ENCODE measurements at regions not wholly inside any gene's neighbourhood (a gene's known extent, or its start where the extent isn't known, plus 50 kb on each side); places are given as distances from the start of the nearest gene placed in this dataset.
"Not testable (repeated sequence)": the region's sequence is repeated elsewhere in the genome, so short reads cannot be mapped to it uniquely, and the experiment has no call there.

- DNase-seq (ENCODE audit: insufficient read length, low spot score): not testable (repeated sequence)
- peak; percentile 76 for FAIRE-seq
These were observed 144.0 kb upstream of the ZNF469 start for GRCh38 chr16:88238732-88239274.

- not testable (repeated sequence) for DNase-seq (ENCODE audit: insufficient read length, low spot score)
- 0 out of 2 replicates have a peak, but pooled peaks have one; percentile 24 for TF ChIP-seq SPI1 (IDR thresholded peaks at IDR 0.05; ENCODE audit: low read depth, low read length)
- FAIRE-seq: peak; percentile 68
These were observed 142.6 kb upstream of the ZNF469 start for GRCh38 chr16:88240118-88240517.

- FAIRE-seq; DNase-seq (ENCODE audit: insufficient read length, low spot score): not testable (repeated sequence)
These were observed 142.0 kb upstream of the ZNF469 start for GRCh38 chr16:88240776-88241175.

- not testable (repeated sequence) for FAIRE-seq
These were observed 141.1 kb upstream of the ZNF469 start for GRCh38 chr16:88241404-88242311.

GRCh38 chr16:88242312-88243295 lies 140.2 kb upstream of the ZNF469 start:
- DNase-seq (ENCODE audit: insufficient read length, low spot score); FAIRE-seq: not testable (repeated sequence)

More at GRCh38 chr16:88241404-88242311, 141.1 kb upstream of the ZNF469 start:
- DNase-seq (ENCODE audit: insufficient read length, low spot score): not testable (repeated sequence)

GRCh38 chr16:88243921-88244320 lies 138.8 kb upstream of the ZNF469 start:
- not testable (repeated sequence) for FAIRE-seq; DNase-seq (ENCODE audit: insufficient read length, low spot score)

GRCh38 chr16:88245241-88246081 lies 137.3 kb upstream of the ZNF469 start:
- DNase-seq (ENCODE audit: insufficient read length, low spot score); FAIRE-seq: not testable (repeated sequence)

GRCh38 chr16:88246955-88247582 lies 135.7 kb upstream of the ZNF469 start:
- not testable (repeated sequence) for FAIRE-seq; DNase-seq (ENCODE audit: insufficient read length, low spot score)

- DNase-seq (ENCODE audit: insufficient read length, low spot score); FAIRE-seq: not testable (repeated sequence)
These were observed 135.2 kb upstream of the ZNF469 start for GRCh38 chr16:88247583-88247966.

- FAIRE-seq; DNase-seq (ENCODE audit: insufficient read length, low spot score): not testable (repeated sequence)
These were observed 134.0 kb upstream of the ZNF469 start for GRCh38 chr16:88248761-88249160.

- FAIRE-seq; DNase-seq (ENCODE audit: insufficient read length, low spot score): not testable (repeated sequence)
These were observed 132.4 kb upstream of the ZNF469 start for GRCh38 chr16:88250381-88250780.

- not testable (repeated sequence) for FAIRE-seq; DNase-seq (ENCODE audit: insufficient read length, low spot score)
These were observed 130.5 kb upstream of the ZNF469 start for GRCh38 chr16:88252057-88252794.

- not testable (repeated sequence) for DNase-seq (ENCODE audit: insufficient read length, low spot score); FAIRE-seq
These were observed 124.6 kb upstream of the ZNF469 start for GRCh38 chr16:88258141-88258540.

- FAIRE-seq: peak; percentile 76
- DNase-seq (ENCODE audit: insufficient read length, low spot score): not testable (repeated sequence)
These were observed 123.8 kb upstream of the ZNF469 start for GRCh38 chr16:88258764-88259525.

- not testable (repeated sequence) for FAIRE-seq; DNase-seq (ENCODE audit: insufficient read length, low spot score)
These were observed 123.2 kb upstream of the ZNF469 start for GRCh38 chr16:88259538-88259937.

GRCh38 chr16:88260146-88260545 lies 122.6 kb upstream of the ZNF469 start:
- not testable (repeated sequence) for DNase-seq (ENCODE audit: insufficient read length, low spot score); FAIRE-seq
